Epithelial cell of esophagus (primary cell): ENCODE measurements at regions not wholly inside any gene's neighbourhood (a gene's known extent, or its start where the extent isn't known, plus 50 kb on each side); places are given as distances from the start of the nearest gene placed in this dataset.
"Not testable (repeated sequence)": the region's sequence is repeated elsewhere in the genome, so short reads cannot be mapped to it uniquely, and the experiment has no call there.

ENCODE experiments used
- DNase-seq: peaks from one replicate; pipeline ENCODE4 v3.0.0; 2010; ENCODE audit warnings: low read depth
- H3K4me3 ChIP-seq: 2 replicates; pipeline ENCODE4 v1.5.1; 2011; ENCODE audit warnings: mild to moderate bottlenecking, low read length, control low read depth
- TF ChIP-seq, protein P1 (sequence below): IDR thresholded peaks from 2 replicates; pipeline ENCODE4 v1.5.1; 2011; ENCODE audit warnings: low read depth, mild to moderate bottlenecking, low read length, control low read depth, inconsistent platforms; ENCODE audit not compliant: insufficient read depth; ENCODE audit errors: missing control alignments

DNA sequence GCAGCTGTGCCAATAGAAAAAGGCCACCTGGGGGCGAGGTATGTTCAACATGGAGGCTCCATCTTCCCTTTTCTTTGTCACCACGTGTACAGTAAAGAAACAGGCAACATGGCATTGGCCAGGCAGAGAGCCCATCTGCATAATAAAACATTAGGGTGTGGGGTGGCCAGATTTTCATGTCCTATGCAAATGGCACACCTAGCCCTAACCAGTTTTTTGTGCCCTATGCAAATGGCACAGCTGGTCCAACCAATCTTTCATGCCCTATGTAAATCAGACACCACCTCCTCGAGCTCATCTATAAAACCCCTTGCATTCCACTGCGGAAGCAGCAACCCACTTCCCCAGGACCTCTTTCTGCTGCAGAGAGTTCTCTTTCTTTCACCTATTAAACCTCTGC, 149.1 kb upstream of the RGS6 start:
- DNase-seq: no peak
- TF ChIP-seq, protein P1, sequence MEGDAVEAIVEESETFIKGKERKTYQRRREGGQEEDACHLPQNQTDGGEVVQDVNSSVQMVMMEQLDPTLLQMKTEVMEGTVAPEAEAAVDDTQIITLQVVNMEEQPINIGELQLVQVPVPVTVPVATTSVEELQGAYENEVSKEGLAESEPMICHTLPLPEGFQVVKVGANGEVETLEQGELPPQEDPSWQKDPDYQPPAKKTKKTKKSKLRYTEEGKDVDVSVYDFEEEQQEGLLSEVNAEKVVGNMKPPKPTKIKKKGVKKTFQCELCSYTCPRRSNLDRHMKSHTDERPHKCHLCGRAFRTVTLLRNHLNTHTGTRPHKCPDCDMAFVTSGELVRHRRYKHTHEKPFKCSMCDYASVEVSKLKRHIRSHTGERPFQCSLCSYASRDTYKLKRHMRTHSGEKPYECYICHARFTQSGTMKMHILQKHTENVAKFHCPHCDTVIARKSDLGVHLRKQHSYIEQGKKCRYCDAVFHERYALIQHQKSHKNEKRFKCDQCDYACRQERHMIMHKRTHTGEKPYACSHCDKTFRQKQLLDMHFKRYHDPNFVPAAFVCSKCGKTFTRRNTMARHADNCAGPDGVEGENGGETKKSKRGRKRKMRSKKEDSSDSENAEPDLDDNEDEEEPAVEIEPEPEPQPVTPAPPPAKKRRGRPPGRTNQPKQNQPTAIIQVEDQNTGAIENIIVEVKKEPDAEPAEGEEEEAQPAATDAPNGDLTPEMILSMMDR: no peak
- H3K4me3 ChIP-seq: no peak overlapping the region

DNA sequence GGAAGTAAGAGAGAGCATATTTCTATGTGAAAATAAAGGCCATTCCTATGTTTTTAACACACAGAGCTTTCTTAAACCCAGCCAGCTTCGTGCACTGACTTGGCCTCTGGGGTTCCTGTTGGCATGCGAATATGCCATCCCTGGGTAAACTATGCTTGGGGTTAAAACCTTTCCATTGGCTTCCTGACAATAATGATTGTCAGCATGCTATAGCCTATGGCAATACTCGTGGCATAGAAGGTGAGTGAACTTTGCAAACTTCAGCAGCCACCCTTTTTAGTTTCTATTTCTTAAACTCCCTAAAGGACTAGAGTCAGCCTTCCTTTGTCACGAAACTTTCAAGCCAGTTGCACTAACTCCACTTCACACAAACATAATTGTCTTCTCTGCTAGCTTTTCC, 148.4 kb upstream of the RGS6 start:
- TF ChIP-seq, protein P1: no peak
- no peak overlapping the region for H3K4me3 ChIP-seq
- no peak for DNase-seq

DNA sequence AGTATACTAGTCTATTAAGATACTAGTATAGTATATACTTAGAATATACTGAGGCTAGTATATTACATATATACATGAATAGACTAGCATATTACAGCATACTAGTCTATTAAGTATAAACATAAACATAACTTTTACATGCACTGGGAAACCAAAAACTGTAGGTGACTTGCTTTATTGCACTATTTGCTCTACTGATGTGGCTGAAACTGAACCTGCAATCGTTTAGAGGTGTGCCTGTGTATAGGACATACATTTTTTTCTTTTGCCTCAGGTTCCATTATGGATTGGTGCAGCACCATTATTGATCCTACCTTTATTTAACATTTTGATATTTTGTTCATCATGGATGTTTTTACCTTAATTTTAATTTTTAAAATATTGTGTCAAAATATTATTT, 143.2 kb upstream of the RGS6 start:
- H3K4me3 ChIP-seq: no peak overlapping the region
- TF ChIP-seq, protein P1: no peak
- DNase-seq: no peak

DNA sequence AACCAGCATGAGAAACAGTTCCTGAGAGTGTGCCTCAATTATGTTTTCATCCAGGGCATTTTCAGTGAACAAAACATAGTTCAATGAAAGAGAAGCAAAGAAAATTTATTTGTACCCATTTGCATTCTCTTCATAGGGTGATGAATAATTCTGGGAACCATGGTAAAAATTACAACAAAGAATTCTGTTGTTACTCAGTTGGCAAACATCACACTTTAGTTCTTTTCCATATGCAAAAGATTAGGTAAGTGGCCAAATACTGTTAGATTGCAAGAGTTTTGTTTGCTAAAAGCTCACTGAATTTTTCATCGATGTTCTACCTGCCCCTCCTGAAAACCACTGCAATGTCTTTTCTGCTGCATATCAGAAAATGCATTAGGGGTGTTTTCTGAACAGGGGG, 132.4 kb upstream of the RGS6 start:
- TF ChIP-seq, protein P1: no peak
- DNase-seq: no peak
- no peak overlapping the region for H3K4me3 ChIP-seq

DNA sequence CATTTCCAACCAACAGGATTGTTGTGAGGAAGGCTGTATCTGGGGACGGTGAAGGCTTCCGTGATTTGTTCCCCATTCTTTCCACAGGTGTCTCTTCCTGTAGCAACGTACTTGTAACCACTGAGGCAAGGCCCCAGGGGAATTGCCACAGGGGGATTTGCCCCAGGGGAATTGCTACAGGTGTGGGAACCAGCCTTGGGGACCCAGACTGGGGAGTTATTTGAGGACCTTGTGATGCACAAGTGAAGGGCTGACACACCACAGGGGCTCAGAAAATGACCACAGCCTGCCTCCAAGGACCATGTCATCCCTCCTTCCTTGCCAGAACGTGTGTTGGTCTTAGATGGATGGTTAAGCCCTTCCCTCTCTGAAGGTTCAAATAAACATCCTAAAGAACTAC, 131.4 kb upstream of the RGS6 start:
- TF ChIP-seq, protein P1: no peak

DNA sequence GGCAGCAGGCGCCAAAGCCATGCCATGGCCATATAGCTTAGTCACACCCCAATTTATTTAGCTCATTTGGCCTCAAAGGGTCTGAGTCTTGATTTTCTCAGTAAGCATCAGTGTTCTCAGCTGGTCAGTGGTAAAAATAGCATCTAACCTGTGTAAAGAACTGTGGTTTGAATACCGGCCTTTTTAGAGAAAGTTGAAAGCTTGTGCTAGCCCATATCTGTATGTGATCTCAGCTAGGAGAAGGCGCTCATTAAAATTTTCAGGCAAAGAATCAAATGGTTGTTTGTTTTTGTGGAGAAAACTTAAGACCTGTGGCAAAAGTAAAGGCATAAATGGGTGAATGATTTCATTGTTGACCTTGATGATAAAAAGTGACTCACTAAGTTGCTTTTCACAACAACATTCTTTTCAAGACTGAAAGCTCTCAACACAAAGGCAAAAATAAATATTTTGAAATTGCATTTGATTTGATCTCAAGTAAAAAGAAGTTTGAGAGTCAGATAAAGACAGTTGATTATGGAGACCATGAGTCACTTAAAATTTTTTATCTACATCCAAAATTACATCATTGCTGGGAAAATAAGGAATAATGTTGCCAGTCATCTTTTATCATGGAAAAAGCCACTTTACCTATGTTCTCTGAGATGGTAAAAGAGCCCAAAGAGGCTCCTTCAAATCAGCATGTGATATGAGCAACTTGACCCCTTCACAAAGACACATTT, 128.5 kb upstream of the RGS6 start:
- H3K4me3 ChIP-seq: no peak overlapping the region
- TF ChIP-seq, protein P1: no peak
- peak; percentile 74 for DNase-seq

More for the DNA sequence above, 131.4 kb upstream of the RGS6 start:
- no peak for DNase-seq
- no peak overlapping the region for H3K4me3 ChIP-seq

DNA sequence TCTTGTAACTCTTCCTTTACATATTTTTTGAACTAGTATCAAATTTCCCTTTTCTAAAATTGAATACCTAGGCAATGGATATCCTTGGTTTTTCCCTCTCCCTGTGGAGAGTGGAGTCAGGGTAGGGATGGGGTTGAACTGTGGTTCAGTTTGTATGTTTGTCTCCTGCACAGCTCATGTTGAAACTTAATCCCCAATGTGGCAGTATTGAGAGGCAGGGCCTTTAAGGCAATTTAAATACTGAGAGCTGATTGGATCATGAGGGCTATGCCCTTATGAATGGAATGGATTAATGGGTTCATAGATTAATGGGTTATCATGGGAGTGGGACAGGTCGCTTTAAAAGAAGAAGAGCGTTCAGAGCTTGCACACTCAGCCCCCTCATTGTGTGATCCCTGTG, 127.2 kb upstream of the RGS6 start:
- TF ChIP-seq, protein P1: no peak
- DNase-seq: no peak
- H3K4me3 ChIP-seq: no peak overlapping the region

DNA sequence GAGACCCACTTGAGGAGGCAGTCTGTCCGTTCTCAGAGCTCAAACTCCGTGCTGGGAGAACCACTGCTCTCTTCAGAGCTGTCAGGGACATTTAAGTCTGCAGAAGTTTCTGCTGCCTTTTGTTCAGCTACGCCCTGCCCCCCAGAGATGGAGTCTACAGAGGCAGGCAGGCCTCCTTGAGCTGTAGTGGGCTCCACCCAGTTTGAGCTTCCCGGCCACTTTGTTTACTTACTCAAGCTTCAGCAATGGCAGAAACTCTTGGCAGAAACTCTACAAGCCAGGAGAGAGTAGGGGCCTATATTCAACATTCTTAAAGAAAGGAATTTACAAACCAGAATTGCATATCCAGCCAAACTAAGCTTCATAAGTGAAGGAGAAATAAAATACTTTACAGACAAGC, 125.2 kb upstream of the RGS6 start:
- DNase-seq, H3K4me3 ChIP-seq: not testable (repeated sequence)

DNA sequence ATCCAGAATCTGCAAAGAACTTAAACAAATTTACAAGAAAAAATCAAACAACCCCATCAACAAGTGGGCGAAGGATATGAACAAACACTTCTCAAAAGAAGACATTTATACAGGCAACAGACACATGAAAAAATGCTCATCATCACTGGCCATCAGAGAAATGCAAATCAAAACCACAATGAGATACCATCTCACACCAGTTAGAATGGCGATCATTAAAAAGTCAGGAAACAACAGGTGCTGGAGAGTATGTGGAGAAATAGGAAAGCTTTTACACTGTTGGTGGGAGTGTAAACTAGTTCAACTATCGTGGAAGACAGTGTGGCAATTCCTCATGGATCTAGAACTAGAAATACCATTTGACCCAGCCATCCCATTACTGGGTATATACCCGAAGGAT, 121.4 kb upstream of the RGS6 start:
- not testable (repeated sequence) for H3K4me3 ChIP-seq, DNase-seq
